ENCODE measurements at regions not wholly inside any gene's neighbourhood (a gene's known extent, or its start where the extent isn't known, plus 50 kb on each side); places are given as distances from the start of the nearest gene placed in this dataset.

DNA sequence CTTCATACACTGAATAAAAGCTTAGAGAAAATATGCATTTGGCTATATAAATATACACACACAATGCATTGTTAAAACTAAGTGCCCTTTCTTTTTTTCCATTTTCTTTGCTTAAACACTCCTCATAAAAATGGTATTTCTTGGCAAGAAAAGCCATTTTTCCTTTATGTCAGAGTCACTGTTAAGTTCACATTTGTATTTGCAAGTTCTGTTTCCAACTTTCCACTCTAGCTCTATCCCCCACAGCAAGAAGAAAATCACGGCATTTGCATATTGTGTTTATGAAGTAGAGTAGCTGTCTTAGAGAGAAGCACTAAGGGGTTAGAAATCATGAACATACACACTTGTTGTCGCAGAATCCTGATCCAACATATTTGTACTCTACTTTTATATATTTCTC is 662.1 kb upstream of the MEF2C start:
- Histone ChIP-seq H3K27ac (ENCODE audit: low read depth, low read length, poor library complexity, severe bottlenecking) (no peak overlapping the region), H2AFZ (ENCODE audit: low read length) (no peak overlapping the region), H3K4me3 (ENCODE audit: low read depth, low read length, poor library complexity, severe bottlenecking) (no peak overlapping the region), H3K79me2 (ENCODE audit: insufficient read depth, low read depth, low read length) (no peaks in the 10 kb centered on the region), H3K36me3 (ENCODE audit: insufficient read depth, low read length) (no peaks in the 10 kb centered on the region), H3K9me2 (ENCODE audit: insufficient read depth, low read length) (no peaks in the 10 kb centered on the region), H4K20me1 (ENCODE audit: insufficient read depth, low read length) (no peaks in the 10 kb centered on the region), H3K9me3 (ENCODE audit: low read length) (no peaks in the 10 kb centered on the region), H3K4me1 (ENCODE audit: insufficient read depth, low read length, poor library complexity, severe bottlenecking) (no peaks in the 10 kb centered on the region), H3K4me2 (ENCODE audit: low read length) (no peak overlapping the region)
- POLR2A ChIA-PET, result no interaction called here
- intact Hi-C loops (cut with micrococcal nuclease; ENCODE audit: unreplicated experiment), result no loop called here
- TF ChIP-seq EZH2phosphoT487 (IDR thresholded peaks at IDR 0.05; ENCODE audit: borderline replicate concordance, low read depth, low read length), result no peak
- TF ChIP-seq, protein P1, sequence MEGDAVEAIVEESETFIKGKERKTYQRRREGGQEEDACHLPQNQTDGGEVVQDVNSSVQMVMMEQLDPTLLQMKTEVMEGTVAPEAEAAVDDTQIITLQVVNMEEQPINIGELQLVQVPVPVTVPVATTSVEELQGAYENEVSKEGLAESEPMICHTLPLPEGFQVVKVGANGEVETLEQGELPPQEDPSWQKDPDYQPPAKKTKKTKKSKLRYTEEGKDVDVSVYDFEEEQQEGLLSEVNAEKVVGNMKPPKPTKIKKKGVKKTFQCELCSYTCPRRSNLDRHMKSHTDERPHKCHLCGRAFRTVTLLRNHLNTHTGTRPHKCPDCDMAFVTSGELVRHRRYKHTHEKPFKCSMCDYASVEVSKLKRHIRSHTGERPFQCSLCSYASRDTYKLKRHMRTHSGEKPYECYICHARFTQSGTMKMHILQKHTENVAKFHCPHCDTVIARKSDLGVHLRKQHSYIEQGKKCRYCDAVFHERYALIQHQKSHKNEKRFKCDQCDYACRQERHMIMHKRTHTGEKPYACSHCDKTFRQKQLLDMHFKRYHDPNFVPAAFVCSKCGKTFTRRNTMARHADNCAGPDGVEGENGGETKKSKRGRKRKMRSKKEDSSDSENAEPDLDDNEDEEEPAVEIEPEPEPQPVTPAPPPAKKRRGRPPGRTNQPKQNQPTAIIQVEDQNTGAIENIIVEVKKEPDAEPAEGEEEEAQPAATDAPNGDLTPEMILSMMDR (conservative IDR thresholded peaks at IDR 0.05; ENCODE audit: low read length), result no peak
- CTCF ChIA-PET (ENCODE audit: unreplicated experiment), result no interaction called here
- DNase-seq (ENCODE audit: low spot score), result no peak
- no TSS peak for BruUV-seq (replicated peaks)

DNA sequence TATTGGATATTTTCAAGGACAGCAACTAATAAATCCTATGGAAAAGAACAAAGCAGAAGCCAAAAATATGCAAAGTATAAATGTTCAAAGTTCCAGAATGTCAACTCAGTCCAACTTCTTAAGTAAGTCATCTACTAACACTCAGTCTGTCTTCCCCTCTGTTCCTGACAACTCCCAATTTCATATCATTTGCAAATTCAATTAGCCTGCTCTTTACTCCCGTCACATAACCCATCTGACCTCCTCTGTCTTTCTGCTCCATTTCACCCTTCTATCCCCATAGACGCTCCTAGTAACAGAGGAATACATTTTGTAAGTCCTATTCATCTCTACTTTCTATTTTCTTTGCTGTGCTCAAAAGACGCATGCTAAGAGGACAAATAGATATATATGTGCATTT is 659.8 kb upstream of the MEF2C start:
- no peaks in the 10 kb centered on the region for H3K36me3 ChIP-seq (ENCODE audit: insufficient read depth, low read length)
- H3K4me3 ChIP-seq (ENCODE audit: low read depth, low read length, poor library complexity, severe bottlenecking), result no peak overlapping the region
- no peaks in the 10 kb centered on the region for H3K9me2 ChIP-seq (ENCODE audit: insufficient read depth, low read length)
- no peaks in the 10 kb centered on the region for H3K4me1 ChIP-seq (ENCODE audit: insufficient read depth, low read length, poor library complexity, severe bottlenecking)
- no peaks in the 10 kb centered on the region for H4K20me1 ChIP-seq (ENCODE audit: insufficient read depth, low read length)
- no peak for DNase-seq (ENCODE audit: low spot score)
- no peaks in the 10 kb centered on the region for H3K79me2 ChIP-seq (ENCODE audit: insufficient read depth, low read depth, low read length)
- intact Hi-C loops (cut with micrococcal nuclease; ENCODE audit: unreplicated experiment), result no loop called here
- H3K4me2 ChIP-seq (ENCODE audit: low read length), result no peak overlapping the region
- ChIA-PET POLR2A (interaction anchor here (1.0 kb wide), 1 partner anchor 9 kb away, joined by 3 read pairs; no protein-coding TSS in a partner anchor), CTCF (ENCODE audit: unreplicated experiment) (no interaction called here)
- H3K9me3 ChIP-seq (ENCODE audit: low read length), result no peaks in the 10 kb centered on the region
- no TSS peak for BruUV-seq (replicated peaks)
- no peak overlapping the region for H3K27ac ChIP-seq (ENCODE audit: low read depth, low read length, poor library complexity, severe bottlenecking)
- TF ChIP-seq, protein P1 (conservative IDR thresholded peaks at IDR 0.05; ENCODE audit: low read length), result no peak
- no peak for TF ChIP-seq EZH2phosphoT487 (IDR thresholded peaks at IDR 0.05; ENCODE audit: borderline replicate concordance, low read depth, low read length)
- no peak overlapping the region for H2AFZ ChIP-seq (ENCODE audit: low read length)

DNA sequence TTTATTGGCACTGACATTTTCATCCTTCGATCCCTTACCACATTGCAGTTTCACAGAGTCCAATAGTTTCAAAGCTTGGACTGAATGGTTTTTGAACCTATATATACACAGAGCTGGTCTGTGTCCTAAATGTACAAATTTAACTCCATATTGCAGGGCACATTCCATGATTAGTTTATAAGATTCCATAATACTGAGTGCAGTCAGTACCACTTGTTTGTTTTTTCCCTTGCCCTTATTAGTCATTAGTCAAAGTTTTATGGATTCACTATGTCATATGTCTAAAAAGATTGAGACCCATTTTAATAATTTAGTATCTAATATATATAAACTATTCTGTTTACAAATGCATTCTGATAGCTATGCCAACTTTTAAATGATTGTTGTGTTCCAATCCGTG is 654.8 kb upstream of the MEF2C start:
- H3K4me2 ChIP-seq (ENCODE audit: low read length), result no peak overlapping the region
- intact Hi-C loops (cut with micrococcal nuclease; ENCODE audit: unreplicated experiment), result no loop called here
- BruUV-seq (replicated peaks), result no TSS peak

More for the DNA sequence above, 654.8 kb upstream of the MEF2C start:
- DNase-seq (ENCODE audit: low spot score), result no peak
- no peak overlapping the region for H3K27ac ChIP-seq (ENCODE audit: low read depth, low read length, poor library complexity, severe bottlenecking)
- no peaks in the 10 kb centered on the region for H4K20me1 ChIP-seq (ENCODE audit: insufficient read depth, low read length)
- CTCF ChIA-PET (ENCODE audit: unreplicated experiment), result no interaction called here
- no peaks in the 10 kb centered on the region for H3K36me3 ChIP-seq (ENCODE audit: insufficient read depth, low read length)
- no peak overlapping the region for H3K4me3 ChIP-seq (ENCODE audit: low read depth, low read length, poor library complexity, severe bottlenecking)
- POLR2A ChIA-PET, result no interaction called here
- H2AFZ ChIP-seq (ENCODE audit: low read length), result no peak overlapping the region
- no peaks in the 10 kb centered on the region for H3K9me2 ChIP-seq (ENCODE audit: insufficient read depth, low read length)
- H3K9me3 ChIP-seq (ENCODE audit: low read length), result no peaks in the 10 kb centered on the region
- TF ChIP-seq EZH2phosphoT487 (IDR thresholded peaks at IDR 0.05; ENCODE audit: borderline replicate concordance, low read depth, low read length), result no peak
- TF ChIP-seq, protein P1 (conservative IDR thresholded peaks at IDR 0.05; ENCODE audit: low read length), result no peak
- no peaks in the 10 kb centered on the region for H3K4me1 ChIP-seq (ENCODE audit: insufficient read depth, low read length, poor library complexity, severe bottlenecking)
- no peaks in the 10 kb centered on the region for H3K79me2 ChIP-seq (ENCODE audit: insufficient read depth, low read depth, low read length)

Measured in OCI-LY7 (cell line).